GM19035 (cell line): ENCODE measurements at regions not wholly inside any gene's neighbourhood (a gene's known extent, or its start where the extent isn't known, plus 50 kb on each side); places are given as distances from the start of the nearest gene placed in this dataset.

ENCODE experiments used
- ATAC-seq: cut with Tn5 transposase; IDR thresholded peaks from one replicate; pipeline ENCODE4 v1.9.1; 2021; ENCODE audit not compliant: unreplicated experiment

DNA sequence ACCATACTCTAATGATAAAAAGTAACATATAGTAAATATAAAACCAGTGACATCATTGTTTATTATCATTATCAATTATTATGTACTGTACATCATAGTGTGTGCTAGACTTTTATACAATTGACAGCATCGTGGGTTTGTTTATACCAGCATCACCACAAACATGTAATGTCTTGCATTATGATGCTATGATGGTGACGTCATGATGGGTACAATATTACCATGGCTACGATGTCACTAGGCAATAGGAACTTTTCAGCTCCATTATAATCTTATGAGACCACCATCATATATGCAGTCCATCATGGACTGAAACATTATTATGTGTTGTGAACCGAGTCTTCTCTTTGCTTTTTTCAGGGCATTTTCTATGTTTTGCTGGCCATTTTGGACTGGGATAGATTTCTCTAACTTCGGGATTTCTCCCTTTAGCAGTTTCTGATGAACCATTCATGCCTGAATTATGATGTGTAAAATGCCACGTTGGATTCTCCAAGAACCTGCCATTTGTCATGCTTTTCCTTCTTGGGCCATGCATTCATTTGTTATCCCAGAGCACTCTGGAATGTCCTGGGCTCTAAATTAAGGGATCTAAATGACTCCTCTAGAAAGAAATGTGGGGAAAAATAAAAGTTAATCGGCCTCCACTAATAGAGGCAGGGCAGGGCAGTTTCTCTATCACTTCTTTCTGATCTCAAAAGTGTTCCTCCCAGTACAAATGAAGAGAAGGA, 325.6 kb upstream of the TNP1 start:
- no peak for ATAC-seq

GRCh38 chr2:217184242-217184641, 324.4 kb upstream of the TNP1 start:
- ATAC-seq = no peak

DNA sequence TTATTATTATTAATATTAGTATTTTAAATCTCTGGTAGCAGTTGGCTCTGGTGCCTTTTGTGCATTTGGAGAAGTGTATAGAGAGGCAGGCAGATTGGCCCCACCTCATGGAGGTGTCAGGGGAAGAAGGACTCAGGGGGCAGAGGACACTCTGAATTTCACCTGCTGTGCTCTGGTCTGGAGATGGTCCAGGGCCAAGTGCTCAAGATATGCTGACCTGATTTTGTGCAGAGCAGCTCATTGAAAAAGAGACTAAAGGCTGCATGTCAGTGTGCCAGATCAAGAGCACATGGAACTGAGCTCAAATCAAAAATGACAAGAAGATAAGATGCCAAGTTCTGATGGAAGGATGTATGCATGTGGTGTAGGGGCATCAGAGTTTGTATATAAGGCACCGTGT, 323.6 kb upstream of the TNP1 start:
- no peak for ATAC-seq

DNA sequence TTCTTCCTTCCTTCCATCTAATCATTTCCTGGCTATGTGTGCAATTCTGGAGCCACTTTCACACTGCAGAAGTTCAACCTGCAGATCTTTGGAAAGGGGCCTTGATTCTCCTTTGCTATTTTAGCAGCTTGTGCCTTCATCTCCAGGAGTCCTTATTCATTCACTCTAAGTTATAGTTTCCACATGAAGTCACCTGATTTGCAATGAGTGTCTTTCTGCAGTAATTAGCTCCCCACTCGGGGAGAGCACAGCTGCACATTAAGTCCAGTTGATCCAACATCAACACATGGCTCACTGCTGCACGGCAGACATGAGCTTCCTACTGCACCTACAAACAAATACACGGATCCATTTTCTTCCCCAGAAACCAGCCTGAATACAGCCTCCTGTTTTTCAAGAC, 323.1 kb upstream of the TNP1 start:
- no peak for ATAC-seq

- no peak for ATAC-seq
Observed at GRCh38 chr2:217181512-217181911, 321.6 kb upstream of the TNP1 start.

- no peak for ATAC-seq
Observed at GRCh38 chr2:217179854-217180253, 320.0 kb upstream of the TNP1 start.

DNA sequence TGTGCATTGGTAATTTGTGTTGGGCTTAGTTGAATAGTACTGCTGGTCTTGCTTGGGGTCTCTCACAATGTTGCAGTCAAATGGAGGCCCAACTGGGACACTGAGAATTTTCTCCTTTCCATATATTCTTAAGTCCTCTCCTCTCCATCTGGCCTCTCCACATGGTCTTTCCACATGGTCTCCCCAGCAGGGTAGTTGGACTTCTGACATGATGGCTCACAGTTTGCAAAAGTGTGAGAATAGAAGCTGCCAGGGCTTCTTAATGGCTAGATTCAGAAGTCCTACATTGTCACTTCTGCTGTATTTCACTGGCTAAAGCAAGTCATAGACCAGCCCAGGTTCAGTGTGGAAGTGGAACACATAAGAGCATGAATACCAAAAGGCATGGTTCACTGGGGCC, 318.5 kb upstream of the TNP1 start:
- no peak for ATAC-seq

- ATAC-seq = no peak
Observed at GRCh38 chr2:217177720-217178119, 317.9 kb upstream of the TNP1 start.

DNA sequence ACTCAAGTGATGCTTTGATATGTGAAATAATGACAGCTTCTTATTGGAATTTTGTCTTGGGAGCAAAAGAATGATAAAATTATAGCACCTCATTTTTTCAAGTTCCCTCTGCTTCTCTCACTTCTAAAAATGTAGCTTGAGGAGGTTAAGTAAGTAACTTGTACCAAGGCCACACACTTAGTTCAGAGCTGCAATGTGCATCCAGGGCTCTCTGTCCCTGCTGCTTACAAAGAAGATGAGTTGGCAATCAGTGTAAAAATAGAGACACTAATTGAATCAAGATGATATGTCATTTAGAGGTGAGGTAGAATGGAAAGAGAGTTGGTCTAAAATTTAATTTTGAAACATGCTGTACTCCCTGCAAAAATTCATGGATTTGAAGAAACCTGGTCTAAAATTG, 312.0 kb upstream of the TNP1 start:
- no peak for ATAC-seq

DNA sequence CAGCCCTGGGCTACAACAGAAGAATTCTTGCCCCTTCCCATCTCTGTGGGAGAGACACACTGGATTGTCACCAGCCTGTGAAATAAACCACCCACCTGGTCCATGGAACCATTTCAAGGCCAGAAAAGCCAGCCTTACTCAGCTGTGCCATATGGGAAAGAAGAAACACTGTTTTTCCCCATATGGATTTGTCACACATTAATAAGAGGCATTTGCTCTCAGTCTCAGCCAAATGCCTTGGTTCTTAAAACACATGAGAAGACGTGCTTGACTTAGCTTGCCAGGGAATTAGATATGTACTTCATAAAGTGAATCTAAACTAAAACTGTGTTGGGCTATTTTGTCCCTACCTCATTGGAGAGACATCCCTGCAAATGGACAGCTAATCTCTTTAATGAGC, 308.6 kb upstream of the TNP1 start:
- ATAC-seq = no peak

DNA sequence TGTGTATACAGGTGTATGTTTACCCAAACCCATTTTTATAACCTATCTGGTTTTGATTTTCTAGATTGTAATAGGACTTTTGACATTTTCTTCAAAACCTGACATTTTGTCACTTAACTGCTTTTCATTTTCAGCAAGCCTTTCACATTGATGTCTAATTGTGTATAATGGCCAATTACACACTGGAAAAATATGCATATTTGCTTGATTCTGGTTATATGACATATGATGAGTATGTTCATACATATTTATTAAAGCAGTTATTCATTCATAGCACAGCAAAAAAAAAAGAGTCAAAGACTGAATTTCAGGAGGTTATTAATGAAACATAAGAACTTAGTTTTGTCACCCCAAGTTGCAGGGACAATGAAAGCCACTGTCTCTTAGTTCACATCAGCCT, 307.7 kb upstream of the TNP1 start:
- ATAC-seq = no peak

DNA sequence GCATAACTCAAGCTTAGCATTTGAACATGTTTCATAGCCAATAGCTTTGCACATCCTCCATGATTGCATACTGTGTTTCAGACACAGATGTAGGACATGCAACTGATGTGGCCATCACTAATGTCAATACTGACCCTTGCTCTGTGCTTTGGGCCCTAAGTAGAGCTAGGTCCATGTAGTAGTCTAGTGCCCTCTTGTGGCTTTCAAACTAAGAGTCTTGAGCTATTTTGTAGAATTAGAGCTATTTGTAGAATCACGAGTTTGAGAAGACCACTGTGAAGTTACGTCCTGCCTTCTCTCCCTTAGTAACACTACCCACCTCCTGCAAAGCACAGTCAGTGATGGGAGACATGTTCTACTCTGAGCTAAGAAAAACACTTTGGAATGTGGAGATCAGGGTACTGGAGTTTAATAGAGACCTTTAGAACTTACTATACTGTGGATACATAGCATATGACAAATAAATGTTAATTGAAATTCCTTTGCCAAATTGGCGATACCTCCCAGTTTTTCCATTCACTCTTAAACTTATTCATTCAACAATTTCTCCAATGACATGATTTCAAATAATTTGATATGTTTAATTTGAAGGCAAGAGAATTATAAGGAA, 306.5 kb upstream of the TNP1 start:
- no peak for ATAC-seq

DNA sequence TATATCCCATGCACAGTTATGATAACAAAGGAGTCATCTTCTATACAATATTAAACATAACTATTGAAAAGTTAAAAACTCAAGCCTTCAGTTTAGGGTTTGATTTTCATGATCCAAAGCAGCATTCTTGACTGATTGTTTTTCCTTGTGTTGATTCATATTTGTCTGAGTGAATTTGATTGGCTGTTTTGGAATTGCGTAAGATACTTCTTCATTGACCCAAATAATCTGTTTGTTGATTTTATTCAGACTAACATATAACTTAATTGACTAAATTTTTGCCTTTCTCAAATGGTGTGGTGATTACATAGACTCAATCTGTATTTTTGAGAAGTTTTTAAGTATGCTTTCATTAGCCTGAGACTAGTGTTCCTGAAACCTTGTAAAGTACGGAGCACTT, 305.7 kb upstream of the TNP1 start:
- ATAC-seq = no peak

- no peak for ATAC-seq
Observed at GRCh38 chr2:217163987-217164386, 304.1 kb upstream of the TNP1 start.

GRCh38 chr2:217162533-217162932, 302.7 kb upstream of the TNP1 start:
- no peak for ATAC-seq

GRCh38 chr2:217160978-217161973, 301.4 kb upstream of the TNP1 start:
- ATAC-seq = no peak

DNA sequence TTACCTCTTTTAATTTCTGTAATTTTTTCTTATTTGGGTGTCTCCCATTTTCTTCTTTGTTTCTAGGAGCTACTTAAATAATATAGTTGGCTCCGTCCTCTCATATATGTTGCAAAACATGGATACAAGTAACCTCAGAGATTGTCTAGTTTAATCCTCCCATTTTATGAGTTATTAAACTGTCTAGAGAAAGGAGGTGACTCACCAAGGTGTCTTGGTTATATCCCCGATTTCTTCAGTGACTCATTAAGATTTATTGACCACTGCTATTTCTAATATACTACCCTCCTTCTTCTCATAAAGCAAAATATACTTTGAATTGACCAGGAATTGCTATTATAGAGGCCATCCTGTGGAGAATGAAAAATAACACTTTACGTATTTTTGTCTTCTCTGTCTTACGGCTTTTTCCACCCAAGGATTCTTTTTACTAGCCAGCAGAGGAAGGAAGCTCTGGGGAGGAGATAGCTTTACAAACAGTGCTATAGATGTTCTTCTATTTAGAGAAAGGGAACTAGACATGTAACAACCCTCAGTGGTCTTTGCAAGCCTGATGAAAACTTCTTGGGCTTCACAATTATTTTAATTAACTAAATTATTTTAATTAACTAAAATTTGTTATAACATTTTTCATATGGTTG, 300.4 kb upstream of the TNP1 start:
- no peak for ATAC-seq

DNA sequence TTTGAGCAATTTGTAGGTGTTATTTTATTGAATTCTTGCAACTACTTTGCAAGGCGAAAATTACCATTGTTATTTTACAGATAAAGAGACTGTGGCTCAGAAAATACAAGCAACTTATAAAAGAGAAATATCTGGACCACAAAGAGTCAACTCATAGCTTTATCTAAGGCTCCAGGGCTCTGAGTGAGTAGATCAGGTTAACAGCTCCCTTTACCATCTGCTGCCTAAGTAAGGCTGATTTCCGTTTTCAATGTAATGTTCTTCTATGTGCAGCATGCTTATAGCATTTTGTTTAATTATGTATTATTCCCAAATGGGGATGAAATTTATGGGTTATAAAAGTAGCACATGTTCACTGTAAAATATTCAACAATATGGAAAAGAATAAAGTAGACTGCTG, 299.1 kb upstream of the TNP1 start:
- ATAC-seq = no peak

DNA sequence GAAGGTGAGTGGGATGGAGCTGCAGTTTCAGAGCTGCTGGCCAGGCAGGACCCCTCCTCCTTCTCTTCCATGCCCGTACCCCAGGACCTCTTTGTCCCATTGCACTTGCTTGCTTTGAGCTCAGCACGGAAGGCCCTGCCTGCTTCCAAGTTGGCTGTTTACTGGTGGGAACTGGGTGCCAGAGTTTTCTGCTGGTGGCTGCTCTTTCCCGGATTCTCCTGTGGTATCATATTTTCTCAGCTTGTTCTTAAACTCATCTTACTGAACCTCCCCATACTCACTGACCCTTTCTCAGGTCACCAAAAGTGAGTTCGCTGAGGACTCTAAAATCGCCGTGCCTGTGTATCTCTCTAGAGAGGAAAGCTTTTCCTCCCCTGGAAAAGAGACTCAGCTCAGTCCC, 297.7 kb upstream of the TNP1 start:
- ATAC-seq = no peak

DNA sequence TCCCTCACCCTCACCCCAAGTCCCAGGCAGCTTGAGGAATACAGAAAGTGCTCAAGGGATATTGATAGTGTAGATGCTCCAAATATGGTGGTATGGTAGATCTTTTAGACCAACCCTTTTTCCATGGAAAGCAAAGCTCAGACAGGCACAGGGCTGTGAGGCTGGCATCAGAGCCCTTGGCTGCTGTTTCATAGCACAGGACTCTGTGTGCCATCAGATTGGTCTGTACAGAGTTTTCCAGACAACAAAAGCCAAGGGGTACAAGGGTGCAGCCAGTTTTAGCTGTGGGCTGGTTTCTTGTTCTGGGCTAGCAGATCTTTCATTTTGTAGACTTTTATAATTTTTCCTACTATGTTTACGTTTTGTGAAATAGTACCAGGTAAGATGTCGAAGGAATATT, 296.9 kb upstream of the TNP1 start:
- ATAC-seq = no peak

- ATAC-seq = no peak
Observed at GRCh38 chr2:217154923-217155322, 295.1 kb upstream of the TNP1 start.
